ENCODE measurements at regions not wholly inside any gene's neighbourhood (a gene's known extent, or its start where the extent isn't known, plus 50 kb on each side); places are given as distances from the start of the nearest gene placed in this dataset.

DNA sequence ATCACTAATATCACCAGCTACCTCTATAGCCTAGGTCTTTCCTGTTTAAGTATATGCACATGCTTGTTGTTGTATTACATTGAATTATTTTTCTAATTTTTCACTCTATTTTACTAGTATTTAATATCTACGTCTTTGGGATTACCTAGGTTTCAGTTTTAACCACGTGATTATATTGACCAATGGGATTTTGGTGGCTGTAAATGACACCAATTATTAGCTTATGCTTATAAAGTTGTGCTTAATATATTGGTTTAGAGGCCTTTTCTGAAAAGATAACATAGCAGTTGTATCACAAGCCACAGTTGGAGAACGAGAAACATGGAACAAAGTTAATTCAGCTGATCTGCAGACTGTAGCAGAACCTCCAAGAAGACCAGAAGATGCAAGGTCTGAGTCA lies 104.8 kb upstream of the PRDM9 start:
- no peak for DNase-seq (ENCODE audit: low spot score)
- no peak overlapping the region for H2BK12ac ChIP-seq (ENCODE audit: low read length)
- no peak overlapping the region for H4K8ac ChIP-seq (ENCODE audit: low read depth, low read length)
- no peak overlapping the region for H3K14ac ChIP-seq (ENCODE audit: low read length)
- no peak overlapping the region for H2BK15ac ChIP-seq (ENCODE audit: low read length)
- no peaks in the 10 kb centered on the region for H3K4me1 ChIP-seq (ENCODE audit: control insufficient read depth in 2 of 2, insufficient read depth in 1 of 2, low read depth in 1 of 2, low read length in 2 of 2)
- H3K4me2 ChIP-seq (ENCODE audit: insufficient read depth, low read length, poor library complexity, severe bottlenecking), result no peak overlapping the region
- no peak overlapping the region for H3K4me3 ChIP-seq (ENCODE audit: low read length in 2 of 2)
- H4K91ac ChIP-seq (ENCODE audit: low read depth, low read length, poor library complexity), result no peak overlapping the region
- H2AFZ ChIP-seq (ENCODE audit: low read length), result no peak overlapping the region
- WGBS, 2 donors (ENCODE audit: extremely low coverage in 2 of 2, insufficient read length in 2 of 2, insufficient replicate concordance in 1 of 2), result no CpG with 5 or more reads among the region's 3 CpGs
- no peak overlapping the region for H2BK120ac ChIP-seq (ENCODE audit: low read depth, low read length)
- H3K18ac ChIP-seq (ENCODE audit: low read length), result no peak overlapping the region
- no peak overlapping the region for H2AK5ac ChIP-seq (ENCODE audit: low read depth, low read length)
- no peak overlapping the region for H3K27ac ChIP-seq (replicated peaks; ENCODE audit: low read length)
- no peaks in the 10 kb centered on the region for H3K27me3 ChIP-seq (ENCODE audit: control insufficient read depth in 3 of 3, insufficient read depth in 3 of 3, low read depth in 1 of 3, low read length in 3 of 3)
- H3K9ac ChIP-seq (ENCODE audit: low read depth, low read length, poor library complexity), result no peak overlapping the region
- no peaks in the 10 kb centered on the region for H3K36me3 ChIP-seq (replicated peaks in 1 of 2; ENCODE audit: control insufficient read depth in 2 of 2, insufficient read depth in 2 of 2, low read length in 2 of 2)
- no peak overlapping the region for H2BK5ac ChIP-seq (ENCODE audit: low read length)
- H3K4ac ChIP-seq (ENCODE audit: low read length), result no peak overlapping the region
- H3K79me1 ChIP-seq (ENCODE audit: low read depth, low read length), result no peaks in the 10 kb centered on the region
- H3K23ac ChIP-seq (ENCODE audit: low read depth, low read length, poor library complexity), result no peak overlapping the region
- peaks cover 0 to 3% of the 10 kb centered on the region in 2 donors for H3K9me3 ChIP-seq (replicated peaks in 1 of 2; ENCODE audit: control insufficient read depth in 2 of 2, insufficient read depth in 1 of 2, low read depth in 1 of 2, low read length in 2 of 2)

DNA sequence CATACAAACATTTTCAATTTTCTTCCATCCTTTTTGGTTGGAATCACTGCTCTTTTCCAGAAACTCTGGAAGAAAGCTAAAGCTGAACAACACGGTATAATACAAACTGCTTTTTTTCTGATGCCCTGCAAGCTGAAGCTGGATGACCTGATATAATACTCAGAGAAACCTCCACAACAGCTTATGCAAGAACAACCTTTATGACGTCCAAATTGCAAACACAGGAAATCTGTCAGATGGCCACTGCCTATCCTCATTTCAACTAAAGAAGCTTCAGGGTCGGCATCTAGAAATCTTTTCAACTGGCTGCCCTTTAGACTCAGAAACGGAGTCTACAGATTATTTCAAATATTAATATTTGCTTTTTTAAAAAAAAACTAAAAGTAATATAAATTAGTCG lies 106.5 kb upstream of the PRDM9 start:
- Histone ChIP-seq H3K14ac (ENCODE audit: low read length) (no peak overlapping the region), H3K4ac (ENCODE audit: low read length) (no peak overlapping the region), H4K8ac (ENCODE audit: low read depth, low read length) (no peak overlapping the region), H3K4me3 (ENCODE audit: low read length in 2 of 2) (no peak overlapping the region), H3K79me1 (ENCODE audit: low read depth, low read length) (no peaks in the 10 kb centered on the region), H3K4me2 (ENCODE audit: insufficient read depth, low read length, poor library complexity, severe bottlenecking) (no peak overlapping the region), H3K27me3 (ENCODE audit: control insufficient read depth in 3 of 3, insufficient read depth in 3 of 3, low read depth in 1 of 3, low read length in 3 of 3) (no peaks in the 10 kb centered on the region), H3K4me1 (ENCODE audit: control insufficient read depth in 2 of 2, insufficient read depth in 1 of 2, low read depth in 1 of 2, low read length in 2 of 2) (no peaks in the 10 kb centered on the region), H3K27ac (replicated peaks; ENCODE audit: low read length) (no peak overlapping the region), H2BK120ac (ENCODE audit: low read depth, low read length) (no peak overlapping the region), H3K23ac (ENCODE audit: low read depth, low read length, poor library complexity) (no peak overlapping the region), H2BK15ac (ENCODE audit: low read length) (no peak overlapping the region), H2BK5ac (ENCODE audit: low read length) (no peak overlapping the region), H3K9ac (ENCODE audit: low read depth, low read length, poor library complexity) (no peak overlapping the region), H3K9me3 (replicated peaks in 1 of 2; ENCODE audit: control insufficient read depth in 2 of 2, insufficient read depth in 1 of 2, low read depth in 1 of 2, low read length in 2 of 2) (peaks cover 0 to 3% of the 10 kb centered on the region in 2 donors), H3K36me3 (replicated peaks in 1 of 2; ENCODE audit: control insufficient read depth in 2 of 2, insufficient read depth in 2 of 2, low read length in 2 of 2) (no peaks in the 10 kb centered on the region), H4K91ac (ENCODE audit: low read depth, low read length, poor library complexity) (no peak overlapping the region), H2AFZ (ENCODE audit: low read length) (no peak overlapping the region), H3K18ac (ENCODE audit: low read length) (no peak overlapping the region), H2BK12ac (ENCODE audit: low read length) (no peak overlapping the region), H2AK5ac (ENCODE audit: low read depth, low read length) (no peak overlapping the region)
- WGBS, 2 donors (ENCODE audit: extremely low coverage in 2 of 2, insufficient read length in 2 of 2, insufficient replicate concordance in 1 of 2), result no CpG with 5 or more reads among the region's 5 CpGs
- no peak for DNase-seq (ENCODE audit: low spot score)

DNA sequence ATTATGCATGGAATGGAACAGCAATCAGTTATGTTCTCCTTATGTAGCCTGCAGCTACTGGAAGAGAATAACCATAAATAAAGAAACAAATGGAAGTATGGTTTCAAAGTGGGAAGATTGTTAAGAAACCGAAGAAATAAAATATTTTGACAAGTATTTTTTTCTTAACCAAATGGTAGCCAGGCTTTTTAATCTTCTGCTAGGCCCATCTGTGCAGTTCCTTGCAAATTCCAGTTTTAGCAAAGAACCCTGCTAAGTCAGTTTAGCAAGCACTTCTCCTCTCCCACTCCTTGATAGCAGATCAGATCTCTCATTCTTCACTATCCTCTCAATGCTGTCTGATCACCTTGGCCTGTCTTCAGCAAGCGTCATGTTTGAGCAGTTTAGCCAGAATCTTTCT lies 111.1 kb upstream of the PRDM9 start:
- no peak overlapping the region for H2AFZ ChIP-seq (ENCODE audit: low read length)
- no peak overlapping the region for H2BK15ac ChIP-seq (ENCODE audit: low read length)
- WGBS, 2 donors (ENCODE audit: extremely low coverage in 2 of 2, insufficient read length in 2 of 2, insufficient replicate concordance in 1 of 2), result no CpG with 5 or more reads among the region's 2 CpGs

DNA sequence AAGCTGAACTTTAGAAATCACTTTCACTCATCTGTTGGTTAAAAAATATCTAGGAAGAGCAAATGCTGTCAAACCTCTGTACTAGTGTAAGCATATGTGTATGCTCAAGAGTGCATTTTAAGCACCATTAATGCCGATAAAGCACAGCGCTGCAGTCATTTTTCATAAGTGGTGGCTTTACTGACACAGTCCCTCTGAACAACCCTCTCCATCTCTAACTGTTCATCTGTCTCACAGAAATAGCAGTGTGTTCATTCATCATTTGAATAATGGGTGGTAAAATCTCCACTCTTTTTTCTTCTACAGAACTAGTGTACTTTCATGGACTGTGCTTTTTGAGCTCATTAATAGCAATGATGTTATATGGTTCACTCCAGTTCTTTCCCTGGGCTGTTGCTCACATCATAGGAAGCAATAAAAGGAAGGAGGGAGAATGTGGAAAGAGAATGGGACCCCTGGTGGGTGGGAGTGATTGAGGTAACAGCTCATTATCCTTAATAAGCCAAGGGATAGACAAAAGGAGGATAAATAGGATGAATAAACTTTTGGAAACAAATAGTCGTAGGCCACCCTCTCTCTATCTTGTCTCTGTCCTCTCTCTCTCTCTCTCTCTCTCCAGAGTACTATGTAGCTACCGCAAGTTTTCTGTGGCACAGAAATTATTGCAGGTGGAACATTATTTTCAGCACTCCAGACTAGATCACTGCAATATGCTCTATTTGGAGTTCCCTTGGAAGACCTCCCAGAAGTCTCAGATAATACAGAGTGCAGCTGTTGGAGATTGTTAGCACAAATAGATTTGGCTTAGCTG lies 117.9 kb upstream of the PRDM9 start:
- Histone ChIP-seq H3K18ac (ENCODE audit: low read length) (no peak overlapping the region), H3K9ac (ENCODE audit: low read depth, low read length, poor library complexity) (no peak overlapping the region), H3K27ac (replicated peaks; ENCODE audit: low read length) (no peak overlapping the region), H3K4me1 (ENCODE audit: control insufficient read depth in 2 of 2, insufficient read depth in 1 of 2, low read depth in 1 of 2, low read length in 2 of 2) (peaks cover 0 to 10% of the 10 kb centered on the region in 2 donors), H3K4ac (ENCODE audit: low read length) (no peak overlapping the region), H2BK5ac (ENCODE audit: low read length) (no peak overlapping the region), H2BK15ac (ENCODE audit: low read length) (no peak overlapping the region), H4K8ac (ENCODE audit: low read depth, low read length) (no peak overlapping the region), H2BK120ac (ENCODE audit: low read depth, low read length) (no peak overlapping the region), H2AK5ac (ENCODE audit: low read depth, low read length) (no peak overlapping the region), H3K27me3 (ENCODE audit: control insufficient read depth in 3 of 3, insufficient read depth in 3 of 3, low read depth in 1 of 3, low read length in 3 of 3) (no peaks in the 10 kb centered on the region), H3K36me3 (replicated peaks in 1 of 2; ENCODE audit: control insufficient read depth in 2 of 2, insufficient read depth in 2 of 2, low read length in 2 of 2) (no peaks in the 10 kb centered on the region), H2AFZ (ENCODE audit: low read length) (peak overlapping the region; percentile 49), H3K4me3 (ENCODE audit: low read length in 2 of 2) (no peak overlapping the region), H3K23ac (ENCODE audit: low read depth, low read length, poor library complexity) (no peak overlapping the region), H3K14ac (ENCODE audit: low read length) (no peak overlapping the region), H2BK12ac (ENCODE audit: low read length) (no peak overlapping the region), H3K4me2 (ENCODE audit: insufficient read depth, low read length, poor library complexity, severe bottlenecking) (peak overlapping the region; percentile 14), H3K9me3 (replicated peaks in 1 of 2; ENCODE audit: control insufficient read depth in 2 of 2, insufficient read depth in 1 of 2, low read depth in 1 of 2, low read length in 2 of 2) (no peaks in the 10 kb centered on the region), H4K91ac (ENCODE audit: low read depth, low read length, poor library complexity) (no peak overlapping the region), H3K79me1 (ENCODE audit: low read depth, low read length) (no peaks in the 10 kb centered on the region)
- WGBS, 2 donors (ENCODE audit: extremely low coverage in 2 of 2, insufficient read length in 2 of 2, insufficient replicate concordance in 1 of 2), result no CpG with 5 or more reads among the region's 4 CpGs
- DNase-seq (ENCODE audit: low spot score), result peak; percentile 67

More for the DNA sequence above, 111.1 kb upstream of the PRDM9 start:
- DNase-seq (ENCODE audit: low spot score), result no peak
- Histone ChIP-seq H3K4ac (ENCODE audit: low read length) (no peak overlapping the region), H3K4me3 (ENCODE audit: low read length in 2 of 2) (no peak overlapping the region), H2BK5ac (ENCODE audit: low read length) (no peak overlapping the region), H3K14ac (ENCODE audit: low read length) (no peak overlapping the region), H3K9me3 (replicated peaks in 1 of 2; ENCODE audit: control insufficient read depth in 2 of 2, insufficient read depth in 1 of 2, low read depth in 1 of 2, low read length in 2 of 2) (no peaks in the 10 kb centered on the region), H3K27me3 (ENCODE audit: control insufficient read depth in 3 of 3, insufficient read depth in 3 of 3, low read depth in 1 of 3, low read length in 3 of 3) (no peaks in the 10 kb centered on the region), H3K36me3 (replicated peaks in 1 of 2; ENCODE audit: control insufficient read depth in 2 of 2, insufficient read depth in 2 of 2, low read length in 2 of 2) (no peaks in the 10 kb centered on the region), H2AK5ac (ENCODE audit: low read depth, low read length) (no peak overlapping the region), H4K8ac (ENCODE audit: low read depth, low read length) (no peak overlapping the region), H3K79me1 (ENCODE audit: low read depth, low read length) (no peaks in the 10 kb centered on the region), H3K23ac (ENCODE audit: low read depth, low read length, poor library complexity) (no peak overlapping the region), H2BK12ac (ENCODE audit: low read length) (no peak overlapping the region), H2BK120ac (ENCODE audit: low read depth, low read length) (no peak overlapping the region), H4K91ac (ENCODE audit: low read depth, low read length, poor library complexity) (no peak overlapping the region), H3K9ac (ENCODE audit: low read depth, low read length, poor library complexity) (no peak overlapping the region), H3K4me2 (ENCODE audit: insufficient read depth, low read length, poor library complexity, severe bottlenecking) (no peak overlapping the region), H3K4me1 (ENCODE audit: control insufficient read depth in 2 of 2, insufficient read depth in 1 of 2, low read depth in 1 of 2, low read length in 2 of 2) (no peaks in the 10 kb centered on the region), H3K27ac (replicated peaks; ENCODE audit: low read length) (no peak overlapping the region), H3K18ac (ENCODE audit: low read length) (no peak overlapping the region)
